ENCODE measurements at regions not wholly inside any gene's neighbourhood (a gene's known extent, or its start where the extent isn't known, plus 50 kb on each side); places are given as distances from the start of the nearest gene placed in this dataset.

GRCh38 chr6:113451049-113451448, 406.1 kb upstream of the MARCKS start:
- no peak for DNase-seq (ENCODE audit: low read depth in 2 of 2)

GRCh38 chr6:113457198-113457597, 399.9 kb upstream of the MARCKS start:
- DNase-seq (ENCODE audit: low read depth in 2 of 2): no peak

GRCh38 chr6:113457751-113458150, 399.4 kb upstream of the MARCKS start:
- no peak for DNase-seq (ENCODE audit: low read depth in 2 of 2)

GRCh38 chr6:113458368-113459010, 398.7 kb upstream of the MARCKS start:
- no peak for DNase-seq (ENCODE audit: low read depth in 2 of 2)

- DNase-seq (ENCODE audit: low read depth in 2 of 2): no peak
These were observed 395.8 kb upstream of the MARCKS start for GRCh38 chr6:113461153-113461932.

- no peak for DNase-seq (ENCODE audit: low read depth in 2 of 2)
These were observed 392.6 kb upstream of the MARCKS start for GRCh38 chr6:113464536-113464935.

- DNase-seq (ENCODE audit: low read depth in 2 of 2): no peak
These were observed 392.2 kb upstream of the MARCKS start for GRCh38 chr6:113464960-113465359.

- DNase-seq (ENCODE audit: low read depth in 2 of 2): no peak
These were observed 390.6 kb upstream of the MARCKS start for GRCh38 chr6:113466526-113466925.

GRCh38 chr6:113475392-113475791, 381.8 kb upstream of the MARCKS start:
- DNase-seq (ENCODE audit: low read depth in 2 of 2): no peak

GRCh38 chr6:113476937-113477839, 380.0 kb upstream of the MARCKS start:
- DNase-seq (ENCODE audit: low read depth in 2 of 2): no peak

- no peak for DNase-seq (ENCODE audit: low read depth in 2 of 2)
These were observed 376.5 kb upstream of the MARCKS start for GRCh38 chr6:113480616-113481015.

- no peak for DNase-seq (ENCODE audit: low read depth in 2 of 2)
These were observed 375.7 kb upstream of the MARCKS start for GRCh38 chr6:113481458-113481857.

- DNase-seq (ENCODE audit: low read depth in 2 of 2): no peak
These were observed 375.2 kb upstream of the MARCKS start for GRCh38 chr6:113481910-113482309.

- DNase-seq (ENCODE audit: low read depth in 2 of 2): no peak
These were observed 374.4 kb upstream of the MARCKS start for GRCh38 chr6:113482771-113483170.

GRCh38 chr6:113486199-113486598, 370.9 kb upstream of the MARCKS start:
- no peak for DNase-seq (ENCODE audit: low read depth in 2 of 2)

GRCh38 chr6:113487489-113488058, 369.6 kb upstream of the MARCKS start:
- DNase-seq (ENCODE audit: low read depth in 2 of 2): no peak

GRCh38 chr6:113488061-113488460, 369.1 kb upstream of the MARCKS start:
- no peak for DNase-seq (ENCODE audit: low read depth in 2 of 2)

GRCh38 chr6:113488812-113489685, 368.1 kb upstream of the MARCKS start:
- DNase-seq (ENCODE audit: low read depth in 2 of 2): no peak

GRCh38 chr6:113489952-113490746, 367.0 kb upstream of the MARCKS start:
- DNase-seq (ENCODE audit: low read depth in 2 of 2): no peak

- DNase-seq (ENCODE audit: low read depth in 2 of 2): no peak
These were observed 365.8 kb upstream of the MARCKS start for GRCh38 chr6:113491376-113491775.

Measured in stimulated activated CD4-positive, alpha-beta T cell treated with anti-CD3 and anti-CD28 coated beads, Interleukin-1b, Interleukin-23, amount 100 ng/mL, for 4 hours (primary cell).